ENCODE measurements at regions not wholly inside any gene's neighbourhood (a gene's known extent, or its start where the extent isn't known, plus 50 kb on each side); places are given as distances from the start of the nearest gene placed in this dataset.

GRCh38 chr2:238765590-238765989 is 82.3 kb upstream of the TWIST2 start:
- FAIRE-seq, result no peak
- Histone ChIP-seq H3K4me3 (no peak overlapping the region), H3K9me3 (no peaks in the 10 kb centered on the region), H3K36me3 (no peaks in the 10 kb centered on the region), H3K27me3 (peaks cover 0 to 12% (median 0%) of the 10 kb centered on the region in 4 donors), H3K27ac (no peak overlapping the region), H3K4me1 (no peaks in the 10 kb centered on the region)
- TF ChIP-seq CTCF (IDR thresholded peaks at IDR 0.05), result no peak
- intact Hi-C loops (cut with DNase I), result no loop called here
- no peak for DNase-seq
- no peak for ATAC-seq
- 41 to 49% methylated on average over 8 of the region's 8 CpGs for WGBS, 2 donors

GRCh38 chr2:238771218-238771617 is 76.7 kb upstream of the TWIST2 start:
- TF ChIP-seq CTCF (IDR thresholded peaks at IDR 0.05), result no peak
- Histone ChIP-seq H3K27me3 (peaks cover 0 to 16% (median 0%) of the 10 kb centered on the region in 4 donors), H3K4me3 (no peak overlapping the region), H3K36me3 (no peaks in the 10 kb centered on the region), H3K27ac (no peak overlapping the region), H3K4me1 (no peaks in the 10 kb centered on the region), H3K9me3 (no peaks in the 10 kb centered on the region)
- 30 to 32% methylated on average over 6 of the region's 6 CpGs for WGBS, 2 donors
- no peak for DNase-seq
- no peak for FAIRE-seq
- intact Hi-C loops (cut with DNase I), result no loop called here
- no peak for ATAC-seq

GRCh38 chr2:238771639-238772038 is 76.2 kb upstream of the TWIST2 start:
- no peak for TF ChIP-seq CTCF (IDR thresholded peaks at IDR 0.05)
- H3K9me3 ChIP-seq, result no peaks in the 10 kb centered on the region
- no peak for DNase-seq
- H3K4me1 ChIP-seq, result no peaks in the 10 kb centered on the region
- H3K4me3 ChIP-seq, result no peak overlapping the region
- no peaks in the 10 kb centered on the region for H3K36me3 ChIP-seq
- FAIRE-seq, result no peak
- ATAC-seq, result no peak
- H3K27me3 ChIP-seq, result peaks cover 0 to 16% (median 0%) of the 10 kb centered on the region in 4 donors
- WGBS, 2 donors, result 48 to 55% methylated on average over 15 of the region's 15 CpGs
- H3K27ac ChIP-seq, result no peak overlapping the region
- intact Hi-C loops (cut with DNase I), result no loop called here

GRCh38 chr2:238772635-238773297 is 75.1 kb upstream of the TWIST2 start:
- intact Hi-C loops (cut with DNase I), result no loop called here
- Histone ChIP-seq H3K9me3 (no peaks in the 10 kb centered on the region), H3K27ac (no peak overlapping the region), H3K36me3 (no peaks in the 10 kb centered on the region), H3K4me3 (no peak overlapping the region), H3K4me1 (no peaks in the 10 kb centered on the region), H3K27me3 (peaks cover 0 to 16% (median 0%) of the 10 kb centered on the region in 4 donors)
- ATAC-seq (no peak), FAIRE-seq (no peak), DNase-seq (no peak)
- 74 to 87% methylated on average over 19 to 21 of the region's 21 CpGs for WGBS, 2 donors
- no peak for TF ChIP-seq CTCF (IDR thresholded peaks at IDR 0.05)

GRCh38 chr2:238773472-238773871 is 74.4 kb upstream of the TWIST2 start:
- no peak for TF ChIP-seq CTCF (IDR thresholded peaks at IDR 0.05)
- Histone ChIP-seq H3K4me1 (no peaks in the 10 kb centered on the region), H3K27ac (no peak overlapping the region), H3K36me3 (no peaks in the 10 kb centered on the region), H3K27me3 (peaks cover 0 to 16% (median 0%) of the 10 kb centered on the region in 4 donors), H3K9me3 (no peaks in the 10 kb centered on the region), H3K4me3 (no peak overlapping the region)
- intact Hi-C loops (cut with DNase I), result no loop called here
- ATAC-seq (no peak), DNase-seq (no peak), FAIRE-seq (no peak)
- WGBS, 2 donors, result 81 to 90% methylated on average over 14 of the region's 14 CpGs

Measured in pancreas (tissue), 10 donors.